ENCODE measurements at regions not wholly inside any gene's neighbourhood (a gene's known extent, or its start where the extent isn't known, plus 50 kb on each side); places are given as distances from the start of the nearest gene placed in this dataset.
"Not testable (repeated sequence)": the region's sequence is repeated elsewhere in the genome, so short reads cannot be mapped to it uniquely, and the experiment has no call there.

DNA sequence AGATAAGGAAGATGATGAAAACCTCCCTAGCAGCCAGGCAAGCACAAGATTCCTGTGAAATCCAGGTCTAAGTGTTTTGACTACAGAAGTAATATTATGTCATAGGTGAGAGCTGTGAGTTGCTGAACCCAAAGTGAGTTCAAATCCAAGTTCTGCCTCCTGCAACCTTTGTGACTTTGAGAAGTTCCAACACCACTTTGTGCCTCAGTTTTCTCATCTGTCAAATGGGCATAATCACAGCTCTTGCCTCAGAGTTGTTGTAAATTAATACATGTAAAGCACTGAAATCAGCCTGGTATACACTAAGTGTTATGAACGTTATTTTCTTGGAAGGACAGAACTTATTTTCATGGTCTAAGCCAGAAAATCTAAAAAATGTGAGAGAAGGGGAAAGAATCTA lies 210.3 kb upstream of the FRG2C start:
- DNase-seq: not testable (repeated sequence)

DNA sequence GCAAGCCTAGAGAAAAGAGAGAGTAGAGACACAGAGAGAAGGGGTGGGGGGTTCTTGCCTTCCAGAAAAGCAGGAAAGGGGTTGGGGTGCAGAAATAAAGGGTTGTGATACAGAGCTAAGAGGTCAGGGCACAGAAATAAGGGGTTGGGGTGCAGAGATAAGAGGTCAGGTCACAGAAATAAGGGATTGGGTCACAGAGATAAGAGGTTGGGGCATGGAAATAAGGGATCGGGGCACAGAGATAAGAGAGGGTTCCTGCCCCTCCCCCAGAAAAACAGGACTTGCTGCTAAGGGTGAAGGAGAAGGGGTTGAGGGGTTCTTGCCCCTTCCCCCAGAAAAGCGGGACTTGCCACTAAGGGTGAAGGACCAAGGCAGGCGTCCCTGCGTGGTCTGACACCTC lies 189.6 kb upstream of the FRG2C start:
- DNase-seq: not testable (repeated sequence)

DNA sequence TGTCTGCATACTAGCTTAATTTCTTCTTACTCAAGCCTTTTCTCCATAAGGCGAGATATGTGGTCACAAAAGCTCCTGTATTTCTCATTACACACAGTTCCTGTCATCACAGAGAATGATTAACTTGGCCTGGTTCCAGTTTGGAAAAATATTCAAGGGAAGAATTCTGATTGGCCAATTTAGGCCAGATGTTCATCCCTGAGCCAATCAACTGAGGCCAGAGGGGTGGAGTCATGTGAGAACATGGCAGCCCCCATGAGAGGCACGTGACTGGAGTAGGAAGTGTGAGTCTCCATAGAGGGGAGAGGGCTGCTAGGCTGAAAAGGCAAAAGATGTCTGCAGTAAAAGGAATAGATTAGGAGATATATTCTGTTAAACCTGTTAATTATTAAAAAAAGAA lies 167.5 kb upstream of the FRG2C start:
- DNase-seq: not testable (repeated sequence)

DNA sequence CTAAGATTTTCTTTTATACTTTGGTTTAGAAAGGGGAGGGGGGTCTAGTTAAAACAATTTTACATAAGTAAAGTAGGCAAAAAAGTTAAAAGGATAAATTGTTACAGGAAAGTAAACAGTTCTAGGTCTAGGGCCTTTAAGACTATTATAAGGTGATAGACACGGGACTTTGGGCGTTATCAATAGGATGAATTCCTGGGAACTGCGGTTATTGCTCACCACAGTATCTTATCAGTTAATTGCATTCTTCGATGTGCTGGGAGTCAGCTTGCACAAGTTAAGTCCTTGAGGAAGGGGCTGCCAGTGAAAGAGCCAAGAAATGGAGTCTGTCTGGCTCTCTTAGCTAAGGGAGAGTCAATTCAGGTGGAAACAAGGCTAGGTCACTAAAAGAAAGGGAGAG lies 163.8 kb upstream of the FRG2C start:
- not testable (repeated sequence) for DNase-seq

DNA sequence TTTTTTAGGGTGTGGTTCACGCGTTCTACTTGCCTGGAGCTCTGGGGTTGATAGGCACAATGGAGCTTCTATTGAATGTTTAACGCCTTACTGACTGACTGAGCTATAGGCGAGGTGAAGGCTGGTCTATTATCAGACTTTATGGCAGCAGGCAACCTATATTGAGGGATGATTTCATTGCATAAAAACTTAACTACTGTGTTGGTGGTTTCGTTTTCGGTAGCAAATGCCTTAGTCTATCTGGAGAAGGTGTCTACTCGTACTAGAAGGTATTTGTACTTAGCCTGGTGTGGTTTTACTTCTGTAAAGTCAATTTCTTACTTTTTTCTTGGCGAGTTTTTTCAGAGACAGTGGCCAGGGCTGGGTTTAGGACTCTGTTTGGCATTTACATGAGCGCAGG lies 162.0 kb upstream of the FRG2C start:
- not testable (repeated sequence) for DNase-seq

DNA sequence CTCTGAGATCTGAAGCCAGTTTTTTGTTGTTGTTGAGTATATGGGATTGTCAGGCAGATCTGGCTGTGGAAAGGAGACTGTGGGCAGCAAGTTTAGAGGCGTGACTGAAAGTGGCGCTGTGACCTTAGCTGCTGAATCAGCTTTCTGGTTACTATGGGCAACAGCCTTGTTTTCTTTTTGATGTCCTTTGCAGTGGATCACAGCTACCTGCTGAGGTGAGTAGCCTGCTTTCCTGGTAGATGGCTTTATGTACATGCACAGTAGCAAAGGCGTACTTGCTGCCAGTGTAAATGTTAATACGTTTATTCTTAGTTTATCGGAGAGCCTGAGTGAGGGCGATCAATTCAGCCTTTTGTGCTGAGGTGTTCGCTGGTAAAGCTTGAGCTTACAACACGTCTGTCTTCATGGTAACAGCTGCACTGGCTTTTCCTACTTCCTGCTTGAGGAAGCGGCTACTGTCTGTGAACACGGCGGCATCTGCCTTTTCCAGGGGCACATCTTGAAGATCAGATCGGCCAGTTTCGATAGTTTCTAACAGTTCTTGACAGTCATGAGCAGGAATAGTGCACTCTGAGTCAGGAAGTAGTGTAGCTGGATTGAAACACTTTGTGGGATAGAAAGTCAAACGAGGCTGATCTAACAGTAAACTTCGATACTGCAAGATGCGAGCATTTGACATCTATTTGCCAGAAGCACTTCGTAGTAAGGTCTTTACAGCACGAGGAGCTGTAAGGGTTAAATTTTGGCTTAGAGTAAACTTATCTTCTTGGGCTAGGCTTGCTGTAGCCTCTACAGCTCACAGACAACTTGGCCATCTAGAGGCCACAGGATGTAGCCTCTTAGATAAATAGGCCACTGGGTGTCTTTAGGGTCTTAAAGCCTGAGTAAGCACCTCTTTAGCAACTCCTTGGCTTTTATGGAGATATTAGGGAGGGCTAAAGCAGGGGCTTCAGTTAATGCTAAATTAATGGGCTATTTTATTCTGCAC lies 161.1 kb upstream of the FRG2C start:
- DNase-seq: not testable (repeated sequence)

DNA sequence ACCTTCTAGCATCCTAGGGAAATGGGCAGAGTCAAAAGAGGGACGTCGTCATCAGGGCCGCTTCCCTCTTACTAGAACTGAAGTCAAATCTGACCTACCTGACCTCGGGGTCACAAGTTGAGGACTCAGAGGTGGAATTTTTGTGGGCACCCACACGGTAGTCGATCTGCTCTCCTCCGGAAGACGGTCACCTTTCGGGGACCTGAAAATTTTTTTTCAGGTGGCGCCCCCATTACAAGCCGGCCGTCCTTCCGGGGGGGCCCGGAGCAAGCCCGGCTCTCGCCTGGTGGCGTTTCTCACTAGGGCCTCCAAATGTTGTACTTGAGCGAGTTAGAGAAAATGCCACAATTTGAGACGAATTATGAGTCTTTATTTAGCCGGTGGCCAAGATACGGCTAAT lies 157.5 kb upstream of the FRG2C start:
- no peak for DNase-seq

DNA sequence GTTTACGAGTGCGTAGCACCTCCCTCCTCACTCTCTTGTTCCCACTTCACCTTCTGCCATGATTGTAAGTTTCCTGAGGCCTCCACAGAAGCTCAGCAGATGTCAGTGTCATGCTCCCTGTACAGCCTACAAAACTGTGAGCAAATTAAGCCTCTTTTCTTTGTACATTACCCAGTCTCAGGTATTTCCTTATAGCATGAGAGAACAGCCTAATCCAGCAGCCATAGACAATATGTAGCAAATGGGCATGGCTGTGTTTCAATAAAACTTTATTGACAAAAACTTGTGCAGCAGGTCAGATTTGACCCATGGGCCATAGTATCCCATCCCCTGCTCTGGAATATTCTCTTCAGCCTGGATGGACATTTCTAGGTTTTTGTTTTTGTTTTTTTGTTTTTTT lies 156.2 kb upstream of the FRG2C start:
- DNase-seq: not testable (repeated sequence)

DNA sequence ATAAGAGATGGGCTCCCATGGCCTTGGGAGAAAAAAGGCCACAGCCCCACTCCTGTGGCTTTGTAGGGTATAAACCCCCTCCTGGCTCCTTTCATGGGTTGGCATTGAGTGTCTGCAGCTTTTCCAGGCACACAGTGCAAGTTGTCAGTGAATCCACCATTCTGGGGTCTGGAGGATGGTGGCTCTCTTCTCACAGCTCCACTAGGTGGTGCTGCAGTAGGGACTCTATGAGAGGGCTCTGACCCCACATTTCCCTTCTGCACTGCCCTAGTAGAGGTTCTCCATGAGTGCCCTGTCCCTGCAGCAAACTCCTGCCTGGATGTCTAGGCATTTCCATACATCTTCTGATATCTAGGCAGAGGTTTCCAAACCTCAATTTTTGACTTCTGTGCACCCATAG lies 136.5 kb upstream of the FRG2C start:
- DNase-seq: not testable (repeated sequence)

DNA sequence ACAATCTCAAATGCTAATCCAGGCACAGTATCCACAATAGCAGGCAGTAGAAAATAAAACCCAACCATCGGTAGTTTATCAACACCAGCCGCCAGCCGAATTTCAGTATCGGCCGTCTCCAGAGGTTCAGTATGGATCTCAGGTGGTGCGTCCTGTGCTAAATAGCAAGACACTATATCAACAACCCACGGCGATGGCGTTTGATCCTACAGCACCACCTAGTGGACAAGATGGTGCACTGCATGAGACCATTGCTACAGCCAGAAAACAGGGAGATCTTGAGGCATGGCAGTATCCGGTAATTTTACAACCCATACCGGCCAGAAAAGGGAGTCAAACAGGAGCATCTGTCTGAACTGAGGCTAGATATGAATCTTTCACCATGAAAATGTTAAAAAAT lies 112.0 kb upstream of the FRG2C start:
- DNase-seq: not testable (repeated sequence)

DNA sequence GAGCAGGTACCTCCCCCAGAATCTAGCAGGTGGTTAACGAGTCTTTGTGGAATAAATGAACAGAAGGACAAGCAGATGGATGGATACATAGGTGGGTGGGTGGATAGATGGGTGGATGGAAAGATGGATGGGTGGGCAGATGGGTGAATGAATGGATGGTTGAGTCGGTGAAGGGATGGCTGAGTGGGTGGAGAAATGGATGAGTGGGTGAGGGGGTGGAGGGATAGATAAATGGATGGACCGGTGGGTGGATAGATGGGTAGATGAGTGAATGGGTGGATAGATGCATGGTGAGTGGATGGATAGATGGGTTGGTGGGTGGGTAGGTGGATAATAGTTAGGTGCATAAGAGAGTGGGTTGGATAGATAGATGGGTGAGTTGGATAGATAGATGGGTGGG lies 99.7 kb upstream of the FRG2C start:
- not testable (repeated sequence) for DNase-seq

DNA sequence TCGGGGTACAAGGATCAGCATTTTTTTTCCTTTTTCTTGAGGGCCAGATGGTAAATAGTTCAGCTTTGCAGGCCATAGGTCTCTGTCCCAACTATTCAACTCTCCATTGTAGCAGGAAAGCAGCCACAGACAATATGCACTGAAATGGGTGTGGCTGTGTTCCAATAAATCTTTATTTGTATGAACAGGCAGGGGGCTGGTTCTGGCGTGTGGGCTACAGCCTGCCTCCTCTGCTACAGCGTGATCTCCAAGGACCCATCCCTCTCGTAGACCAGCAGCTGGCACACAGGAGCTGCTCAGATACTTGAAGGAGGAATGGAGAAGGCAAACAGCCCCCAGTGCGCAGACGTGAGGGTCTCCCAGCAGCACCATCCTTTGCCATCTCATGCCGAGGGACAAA lies 91.8 kb upstream of the FRG2C start:
- DNase-seq: not testable (repeated sequence)

DNA sequence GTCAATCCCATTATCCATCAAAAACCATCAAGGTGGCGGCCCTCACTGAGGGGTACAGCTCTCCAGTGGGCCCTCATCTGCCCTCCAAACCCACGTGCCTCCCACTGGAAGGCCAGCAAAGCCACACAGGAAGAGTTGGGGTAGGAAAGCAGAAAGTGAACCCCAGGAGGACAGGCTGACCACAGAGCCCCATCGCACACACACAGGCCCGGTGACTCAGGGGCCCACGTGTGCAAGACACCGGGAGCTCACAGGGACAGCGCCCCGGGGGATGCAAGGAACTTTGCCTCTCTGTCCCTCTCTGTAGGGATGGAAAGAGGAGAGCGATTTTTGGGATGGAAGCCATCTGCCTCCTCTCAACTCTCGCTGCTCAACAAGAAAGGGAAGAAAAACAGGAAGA lies 85.0 kb upstream of the FRG2C start:
- DNase-seq: not testable (repeated sequence)

DNA sequence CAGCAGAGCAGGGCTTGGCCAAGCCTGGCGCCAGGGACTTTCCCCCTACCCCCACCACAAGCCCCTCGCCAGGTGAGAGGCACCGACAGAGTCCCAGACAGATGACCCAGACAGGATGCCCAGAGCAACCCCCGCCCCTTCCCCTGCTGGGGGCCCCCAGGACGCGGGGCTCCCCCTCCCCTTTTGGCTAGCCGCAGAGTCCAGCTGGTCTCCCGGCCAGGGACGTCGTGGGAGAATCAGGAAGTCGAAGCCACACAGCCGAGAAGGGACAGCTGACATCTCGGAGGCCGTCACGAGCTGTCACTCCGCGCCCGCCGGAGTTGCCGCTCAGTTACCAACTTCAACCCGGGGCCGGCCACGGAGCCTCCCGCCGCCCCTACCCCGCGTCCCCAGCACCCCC lies 84.6 kb upstream of the FRG2C start:
- not testable (repeated sequence) for DNase-seq

DNA sequence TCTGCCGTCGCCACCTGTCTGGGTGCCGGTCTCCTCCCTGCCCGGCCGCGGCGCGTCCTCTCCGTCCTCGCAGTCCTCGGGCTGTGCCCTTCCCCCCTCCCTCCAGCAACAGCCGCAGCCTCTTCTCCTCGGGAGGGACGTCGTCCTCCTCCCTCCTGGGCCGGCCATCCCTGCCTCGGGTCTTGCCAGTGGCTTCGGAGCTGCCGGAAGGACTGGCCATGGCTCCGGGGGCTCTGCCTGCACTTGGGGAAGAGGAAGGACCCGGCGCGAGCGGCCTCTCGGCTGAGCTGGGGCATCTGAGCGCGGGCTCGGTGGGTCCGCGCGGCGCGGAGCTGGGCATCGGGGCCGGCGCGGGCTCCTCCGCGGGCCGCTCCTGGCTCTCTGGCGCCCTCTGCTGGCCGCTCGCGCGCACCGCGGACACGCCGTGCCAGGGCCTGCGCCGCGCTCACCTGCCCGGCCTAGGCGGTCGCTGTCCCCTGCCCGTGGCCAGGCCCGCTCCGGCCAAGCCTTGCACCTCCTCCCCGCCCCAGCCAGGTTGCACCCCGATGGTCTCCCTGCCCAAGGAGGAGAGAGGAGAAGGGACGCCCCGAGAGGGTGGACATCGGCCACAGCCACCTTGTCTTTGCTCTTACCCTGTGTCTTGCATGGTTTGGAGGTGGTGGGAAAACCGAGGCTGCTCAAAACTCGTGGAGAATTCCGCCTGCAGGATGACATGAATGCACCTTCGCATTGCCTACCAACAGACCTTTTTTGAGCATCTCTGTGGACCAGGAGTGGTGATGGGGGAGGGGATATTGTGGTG lies 83.9 kb upstream of the FRG2C start:
- not testable (repeated sequence) for DNase-seq

DNA sequence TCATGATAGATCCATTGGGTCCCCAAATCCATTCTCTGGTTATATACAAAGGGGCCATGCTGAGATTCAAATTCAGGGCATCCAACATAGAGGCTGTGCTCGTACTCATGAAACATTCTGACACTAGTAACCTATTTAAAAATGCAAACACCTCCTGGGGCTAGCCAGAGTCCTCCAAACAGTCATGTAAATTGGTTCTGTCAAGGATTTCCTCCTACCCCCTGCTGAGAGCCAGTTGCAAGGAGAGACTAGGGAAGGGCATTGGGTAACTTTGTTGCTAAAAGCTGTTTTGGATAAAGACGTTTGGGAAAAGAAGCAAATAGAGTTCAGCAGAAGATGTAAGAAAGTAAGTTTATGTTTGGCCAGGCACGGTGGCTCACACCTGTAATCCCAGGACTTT lies 81.6 kb upstream of the FRG2C start:
- DNase-seq: not testable (repeated sequence)

DNA sequence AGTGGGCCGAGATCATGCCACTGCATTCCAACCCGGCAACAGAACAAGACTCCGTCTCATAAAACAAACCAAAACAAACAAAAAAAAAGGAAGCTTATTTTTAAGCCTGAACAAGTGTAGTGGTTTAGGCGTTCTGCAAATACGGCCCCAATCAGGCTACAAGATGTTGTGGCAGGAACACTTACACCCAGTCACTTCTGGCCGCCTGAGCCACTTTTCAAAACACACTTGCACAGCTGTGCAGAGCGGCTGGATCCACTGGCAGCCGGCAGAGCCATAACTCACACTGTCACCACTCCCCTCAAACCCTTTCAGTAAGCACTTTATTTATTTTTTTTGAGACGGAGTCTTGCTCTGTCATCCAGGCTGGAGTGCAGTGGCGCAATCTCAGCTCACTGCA lies 81.0 kb upstream of the FRG2C start:
- not testable (repeated sequence) for DNase-seq

DNA sequence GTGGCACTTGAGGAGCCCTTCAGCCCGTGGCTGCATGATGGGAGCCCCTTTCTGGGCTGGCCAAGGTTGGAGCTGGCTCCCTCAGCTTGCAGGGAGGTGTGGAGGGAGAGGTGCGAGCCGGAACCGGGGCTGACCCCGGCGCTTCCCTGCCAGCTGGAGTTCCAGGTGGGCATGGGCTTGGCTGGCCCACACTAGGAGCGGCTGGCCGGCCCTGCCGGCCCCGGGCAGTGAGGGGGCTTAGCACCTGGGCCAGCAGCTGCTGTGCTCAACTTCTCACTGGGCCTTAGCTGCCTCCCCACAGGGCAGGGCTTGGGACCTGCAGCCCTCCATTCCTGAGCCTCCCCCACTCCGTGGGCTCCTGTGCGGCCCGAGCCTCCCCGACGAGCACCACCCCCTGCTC lies 76.4 kb upstream of the FRG2C start:
- not testable (repeated sequence) for DNase-seq

DNA sequence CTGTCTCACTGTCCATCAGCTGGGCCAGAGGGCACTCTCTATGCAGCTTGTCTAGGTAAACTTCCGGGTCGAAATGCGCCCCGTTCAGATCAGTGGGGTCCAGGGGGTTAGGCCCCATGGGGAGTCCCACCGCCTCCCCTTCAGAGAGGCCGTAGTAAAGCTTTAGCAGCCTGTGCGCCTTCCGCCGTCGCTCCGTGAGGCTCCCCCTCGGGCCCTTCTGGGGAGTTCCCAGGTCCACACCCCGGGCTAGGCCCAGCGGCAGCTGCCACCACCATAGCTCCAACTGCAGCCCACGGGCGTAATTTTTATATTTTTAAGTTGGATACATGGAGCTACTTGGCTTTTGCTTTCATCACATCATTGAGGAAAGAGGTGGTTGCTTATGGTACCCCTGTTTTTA lies 73.7 kb upstream of the FRG2C start:
- DNase-seq: not testable (repeated sequence)

DNA sequence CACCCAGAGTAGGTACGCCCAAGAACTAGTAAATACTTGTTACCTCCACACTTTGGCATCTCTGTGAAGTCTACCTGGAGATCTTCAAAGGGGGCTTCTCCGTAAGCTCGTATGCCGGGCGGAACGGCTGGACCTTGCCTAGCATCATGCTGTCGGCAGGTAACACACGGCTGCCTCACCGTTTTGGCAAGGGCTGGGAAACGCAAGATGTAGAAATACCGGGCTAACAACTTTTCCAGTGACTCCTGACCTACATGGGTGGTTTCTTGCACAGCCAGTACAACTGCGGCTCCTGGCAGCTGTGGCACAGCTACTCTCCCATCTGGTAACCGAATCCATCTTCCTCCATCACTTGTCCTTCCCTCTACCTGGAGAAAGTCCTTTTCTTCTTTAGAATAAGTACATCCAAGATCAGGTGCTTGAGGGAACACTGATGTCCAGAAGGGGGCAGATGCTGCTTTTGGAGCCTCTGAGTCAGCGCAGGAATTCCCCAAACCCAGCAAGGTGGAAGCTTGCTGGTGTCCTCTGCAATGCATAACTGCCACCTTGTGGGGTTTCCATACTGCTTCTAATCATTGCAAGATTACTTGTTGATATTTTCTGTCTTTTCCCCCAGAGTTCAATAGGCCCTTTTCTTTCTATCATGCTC lies 59.7 kb upstream of the FRG2C start:
- DNase-seq: not testable (repeated sequence)

DNA sequence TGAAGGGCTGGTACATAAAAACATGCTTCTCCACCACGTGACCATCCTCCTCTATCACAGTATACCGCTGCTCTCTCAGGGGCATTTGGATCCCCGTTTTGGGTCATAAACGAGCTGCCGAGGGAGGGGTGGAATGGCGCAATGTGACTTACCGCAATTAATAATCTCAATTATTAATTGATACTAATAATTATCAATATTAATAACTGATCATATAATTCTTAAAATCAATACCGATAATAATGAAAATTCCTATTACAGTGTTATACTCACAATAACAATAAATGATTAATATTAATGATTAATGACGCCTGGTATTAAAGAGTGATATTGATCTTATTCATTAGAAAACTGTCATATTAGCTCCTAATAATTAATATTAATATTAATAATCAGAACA lies 56.1 kb upstream of the FRG2C start:
- not testable (repeated sequence) for DNase-seq

DNA sequence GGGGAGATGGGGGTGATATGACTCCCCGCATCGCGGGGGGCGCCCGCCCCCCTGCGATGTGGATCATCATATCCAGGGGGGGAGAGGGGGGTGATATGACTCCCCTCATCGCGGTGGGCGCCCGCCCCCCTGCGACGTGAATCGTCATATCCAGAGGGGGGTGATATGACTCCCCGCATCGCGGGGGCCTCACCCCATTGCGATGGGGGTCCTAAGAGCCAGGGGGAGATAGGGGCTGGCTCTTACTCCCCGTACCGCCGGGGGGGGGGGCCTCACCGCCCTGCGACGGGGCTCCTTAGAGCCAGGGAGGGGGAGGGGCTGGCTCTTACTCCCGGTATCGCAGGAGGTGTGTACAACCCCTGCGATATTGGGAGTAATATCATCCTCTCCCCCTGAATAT lies 54.5 kb upstream of the FRG2C start:
- not testable (repeated sequence) for DNase-seq

DNA sequence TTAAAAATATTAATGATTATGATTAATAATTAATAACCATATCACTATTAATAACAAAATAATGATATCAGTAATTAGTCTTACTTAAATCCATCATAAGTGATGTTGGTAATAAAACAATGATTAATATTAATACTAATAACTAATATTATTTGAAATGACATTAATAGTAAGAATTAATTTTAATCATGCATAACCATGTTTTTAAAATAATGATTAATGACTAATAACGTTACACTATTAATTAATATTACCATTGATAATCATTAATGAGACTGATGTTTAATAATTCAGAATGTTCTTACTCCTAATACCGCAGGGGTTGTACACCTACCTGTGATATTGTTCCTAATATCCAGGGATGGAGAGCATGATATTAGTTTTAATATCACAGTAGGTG lies 53.4 kb upstream of the FRG2C start:
- no peak for DNase-seq
